ENCODE measurements at regions not wholly inside any gene's neighbourhood (a gene's known extent, or its start where the extent isn't known, plus 50 kb on each side); places are given as distances from the start of the nearest gene placed in this dataset.

- TF ChIP-seq, protein P1, sequence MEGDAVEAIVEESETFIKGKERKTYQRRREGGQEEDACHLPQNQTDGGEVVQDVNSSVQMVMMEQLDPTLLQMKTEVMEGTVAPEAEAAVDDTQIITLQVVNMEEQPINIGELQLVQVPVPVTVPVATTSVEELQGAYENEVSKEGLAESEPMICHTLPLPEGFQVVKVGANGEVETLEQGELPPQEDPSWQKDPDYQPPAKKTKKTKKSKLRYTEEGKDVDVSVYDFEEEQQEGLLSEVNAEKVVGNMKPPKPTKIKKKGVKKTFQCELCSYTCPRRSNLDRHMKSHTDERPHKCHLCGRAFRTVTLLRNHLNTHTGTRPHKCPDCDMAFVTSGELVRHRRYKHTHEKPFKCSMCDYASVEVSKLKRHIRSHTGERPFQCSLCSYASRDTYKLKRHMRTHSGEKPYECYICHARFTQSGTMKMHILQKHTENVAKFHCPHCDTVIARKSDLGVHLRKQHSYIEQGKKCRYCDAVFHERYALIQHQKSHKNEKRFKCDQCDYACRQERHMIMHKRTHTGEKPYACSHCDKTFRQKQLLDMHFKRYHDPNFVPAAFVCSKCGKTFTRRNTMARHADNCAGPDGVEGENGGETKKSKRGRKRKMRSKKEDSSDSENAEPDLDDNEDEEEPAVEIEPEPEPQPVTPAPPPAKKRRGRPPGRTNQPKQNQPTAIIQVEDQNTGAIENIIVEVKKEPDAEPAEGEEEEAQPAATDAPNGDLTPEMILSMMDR (IDR thresholded peaks at IDR 0.05) = no peak
- no peak for TF ChIP-seq POLR2A (IDR thresholded peaks at IDR 0.05)
Measured at GRCh38 chr3:191133359-191133758, 65.7 kb upstream of the OSTN start.
